GM18909 (cell line): ENCODE measurements at regions not wholly inside any gene's neighbourhood (a gene's known extent, or its start where the extent isn't known, plus 50 kb on each side); places are given as distances from the start of the nearest gene placed in this dataset.
"Not testable (repeated sequence)": the region's sequence is repeated elsewhere in the genome, so short reads cannot be mapped to it uniquely, and the experiment has no call there.

ENCODE experiments used
- ATAC-seq: cut with Tn5 transposase; IDR thresholded peaks from one replicate; pipeline ENCODE4 v1.9.1; 2021; ENCODE audit warnings: mild to moderate bottlenecking; ENCODE audit not compliant: unreplicated experiment, poor library complexity

- ATAC-seq = no peak
Measured at GRCh38 chr17:77036136-77036840, 104.5 kb upstream of the SEC14L1 start.

GRCh38 chr17:77036841-77037381, 103.9 kb upstream of the SEC14L1 start:
- no peak for ATAC-seq

- ATAC-seq = no peak
Measured at GRCh38 chr17:77037943-77038342, 102.8 kb upstream of the SEC14L1 start.

GRCh38 chr17:77038884-77039555, 101.7 kb upstream of the SEC14L1 start:
- no peak for ATAC-seq

GRCh38 chr17:77042476-77043231, 98.1 kb upstream of the SEC14L1 start:
- no peak for ATAC-seq

- ATAC-seq = no peak
Measured at GRCh38 chr17:77045441-77046041, 95.2 kb upstream of the SEC14L1 start.

- no peak for ATAC-seq
Measured at GRCh38 chr17:77049440-77049839, 91.3 kb upstream of the SEC14L1 start.

GRCh38 chr17:77050901-77051300, 89.9 kb upstream of the SEC14L1 start:
- ATAC-seq = not testable (repeated sequence)

- ATAC-seq = no peak
Measured at GRCh38 chr17:77054936-77055335, 85.8 kb upstream of the SEC14L1 start.

- no peak for ATAC-seq
Measured at GRCh38 chr17:77055453-77055852, 85.3 kb upstream of the SEC14L1 start.

- ATAC-seq = no peak
Measured at GRCh38 chr17:77058016-77058415, 82.8 kb upstream of the SEC14L1 start.

- ATAC-seq = no peak
Measured at GRCh38 chr17:77061669-77062068, 79.1 kb upstream of the SEC14L1 start.

- no peak for ATAC-seq
Measured at GRCh38 chr17:77064598-77064997, 76.2 kb upstream of the SEC14L1 start.

GRCh38 chr17:77066165-77066564, 74.6 kb upstream of the SEC14L1 start:
- no peak for ATAC-seq

- not testable (repeated sequence) for ATAC-seq
Measured at GRCh38 chr17:77066726-77067409, 73.9 kb upstream of the SEC14L1 start.

GRCh38 chr17:77068915-77069314, 71.9 kb upstream of the SEC14L1 start:
- no peak for ATAC-seq

- no peak for ATAC-seq
Measured at GRCh38 chr17:77070888-77071279, 69.9 kb upstream of the SEC14L1 start.

- ATAC-seq = no peak
Measured at GRCh38 chr17:77071925-77072490, 68.8 kb upstream of the SEC14L1 start.

- ATAC-seq = no peak
Measured at GRCh38 chr17:77072670-77073069, 68.1 kb upstream of the SEC14L1 start.

- no peak for ATAC-seq
Measured at GRCh38 chr17:77074681-77075080, 66.1 kb upstream of the SEC14L1 start.
